H1 (cell line): ENCODE measurements at regions not wholly inside any gene's neighbourhood (a gene's known extent, or its start where the extent isn't known, plus 50 kb on each side); places are given as distances from the start of the nearest gene placed in this dataset.

ENCODE experiments used
- CTCF ChIA-PET: fragments of 300-600 bp; sonication (Branson Sonifier 250); formaldehyde crosslinking; loops from one replicate; lab custom pipeline; 2021; ENCODE audit not compliant: partially characterized antibody; lab: Charles Lee
- POLR2A ChIA-PET: fragments of 300-600 bp; sonication (Branson Sonifier 250); formaldehyde crosslinking; loops from one replicate; lab custom pipeline; 2021; ENCODE audit warnings: inconsistent platforms; ENCODE audit not compliant: partially characterized antibody; lab: Charles Lee
- DNase-seq, 2 experiments: peaks; one replicate each; pipeline versions ENCODE4 v3.0.0 to v3.0.0-alpha.2; 2010 to 2022; ENCODE audit warnings: low spot score in 2 of 2, low read depth in 1 of 2, mixed read lengths in 1 of 2
- FAIRE-seq: peaks from 2 replicates; lab custom pipeline; 2011; peaks lifted over from hg19 to GRCh38; lab: Jason Lieb, UNC
- H2AFZ ChIP-seq: 2 replicates; pipeline ENCODE4 v1.8.1; 2012; ENCODE audit warnings: low read length, inconsistent platforms
- H2AK5ac ChIP-seq: 2 replicates; pipeline ENCODE4 v1.6.1; 2013; ENCODE audit warnings: low read depth, low read length
- H2BK120ac ChIP-seq: replicated peaks from 2 replicates; pipeline ENCODE3; 2013; ENCODE audit warnings: low read depth, low read length, inconsistent platforms
- H2BK12ac ChIP-seq: 2 replicates; pipeline ENCODE4 v1.6.1; 2013; ENCODE audit warnings: low read depth, low read length
- H2BK15ac ChIP-seq: 2 replicates; pipeline ENCODE4 v1.6.1; 2013; ENCODE audit warnings: low read length
- H2BK20ac ChIP-seq: 2 replicates; pipeline ENCODE4 v1.6.1; 2013; ENCODE audit warnings: low read length
- H2BK5ac ChIP-seq: 2 replicates; pipeline ENCODE4 v1.6.1; 2013; ENCODE audit warnings: low read depth, low read length
- H3K14ac ChIP-seq: 2 replicates; pipeline ENCODE4 v1.6.1; 2013; ENCODE audit warnings: inconsistent platforms; ENCODE audit not compliant: insufficient read length
- H3K18ac ChIP-seq: 2 replicates; pipeline ENCODE4 v1.6.1; 2013; ENCODE audit warnings: low read length; ENCODE audit errors: extremely low read depth
- H3K23ac ChIP-seq: 2 replicates; pipeline ENCODE4 v1.6.1; 2013; ENCODE audit warnings: inconsistent platforms; ENCODE audit not compliant: insufficient read length
- H3K23me2 ChIP-seq: 2 replicates; pipeline ENCODE4 v1.6.1; 2013; ENCODE audit warnings: low read depth, low read length
- H3K27ac ChIP-seq: 2 replicates; pipeline ENCODE4 v1.6.1; 2011; ENCODE audit warnings: low read depth, low read length, inconsistent platforms
- H3K27me3 ChIP-seq, 4 experiments: replicated peaks in 1 of 4; 1 replicate in 1 of 4; 2 replicates in 3 of 4; pipeline versions ENCODE4 v1.6.1 to v1.8.1; 2011 to 2013; ENCODE audit warnings: low read length in 3 of 4, mild to moderate bottlenecking in 3 of 4, inconsistent platforms in 2 of 4, mixed read lengths in 2 of 4, moderate library complexity in 1 of 4; ENCODE audit not compliant: control insufficient read depth in 3 of 4, insufficient read depth in 3 of 4; ENCODE audit errors: extremely low read depth in 1 of 4
- H3K36me3 ChIP-seq, 4 experiments: 2 replicates each; pipeline versions ENCODE4 v1.6.1 to v1.8.1; 2011 to 2013; ENCODE audit warnings: mild to moderate bottlenecking in 4 of 4, low read length in 3 of 4, moderate library complexity in 2 of 4, control low read depth in 1 of 4, inconsistent platforms in 1 of 4; ENCODE audit not compliant: insufficient read depth in 4 of 4, control insufficient read depth in 2 of 4
- H3K4ac ChIP-seq: replicated peaks from 2 replicates; pipeline ENCODE3; 2013; ENCODE audit warnings: low read length, low read depth, mixed read lengths, inconsistent platforms; ENCODE audit not compliant: insufficient read length
- H3K4me1 ChIP-seq, 4 experiments: replicated peaks in 1 of 4; 1 replicate in 1 of 4; 2 replicates in 3 of 4; pipeline versions ENCODE4 v1.6.1 to v1.8.1; 2011 to 2013; ENCODE audit warnings: low read length in 3 of 4, inconsistent platforms in 2 of 4, mixed read lengths in 1 of 4; ENCODE audit not compliant: insufficient read depth in 4 of 4, control insufficient read depth in 3 of 4
- H3K4me2 ChIP-seq, 2 experiments: 2 replicates each; pipeline versions ENCODE4 v1.6.1 to v1.8.1; 2011 to 2013; ENCODE audit warnings: low read depth in 2 of 2, low read length in 2 of 2, control low read depth in 1 of 2, inconsistent platforms in 1 of 2, mild to moderate bottlenecking in 1 of 2; ENCODE audit not compliant: insufficient read depth in 1 of 2
- H3K4me3 ChIP-seq, 4 experiments: fragments of 200-600, 300-600 bp in 1 of 4; sonication (generic), shearing (Covaris generic), sonication (Bioruptor Twin) in 1 of 4; 2 replicates each; pipeline versions ENCODE4 v1.5.1 to v1.8.1; 2011 to 2016; ENCODE audit warnings: low read length in 4 of 4, low read depth in 3 of 4, control low read depth in 2 of 4, inconsistent platforms in 2 of 4, mild to moderate bottlenecking in 2 of 4, mixed read lengths in 1 of 4, moderate library complexity in 1 of 4; ENCODE audit not compliant: insufficient read depth in 2 of 4; ENCODE audit errors: extremely low read depth in 1 of 4
- H3K56ac ChIP-seq: replicated peaks from 2 replicates; pipeline ENCODE3; 2013; ENCODE audit warnings: low read depth, mild to moderate bottlenecking, mixed read lengths, low read length, inconsistent platforms; ENCODE audit not compliant: insufficient read length
- H3K79me1 ChIP-seq: 2 replicates; pipeline ENCODE4 v1.6.1; 2013; ENCODE audit warnings: low read depth, low read length, control low read depth
- H3K79me2 ChIP-seq, 2 experiments: 2 replicates each; pipeline versions ENCODE4 v1.6.1 to v1.8.1; 2012 to 2013; ENCODE audit warnings: low read length in 2 of 2, mild to moderate bottlenecking in 2 of 2, inconsistent platforms in 1 of 2; ENCODE audit not compliant: insufficient read depth in 2 of 2, control insufficient read depth in 1 of 2
- H3K9ac ChIP-seq, 4 experiments: replicated peaks in 1 of 4; 1 replicate in 1 of 4; 2 replicates in 3 of 4; pipeline versions ENCODE4 v1.6.1 to v1.8.1; 2011 to 2013; ENCODE audit warnings: low read depth in 3 of 4, low read length in 3 of 4, control low read depth in 2 of 4, mild to moderate bottlenecking in 2 of 4, moderate library complexity in 2 of 4, inconsistent platforms in 1 of 4; ENCODE audit errors: extremely low read depth in 1 of 4
- H3K9me3 ChIP-seq, 2 experiments: 2 replicates each; pipeline versions ENCODE4 v1.6.1 to v1.8.1; 2012 to 2013; ENCODE audit warnings: mild to moderate bottlenecking in 2 of 2, moderate library complexity in 2 of 2, control low read depth in 1 of 2, inconsistent platforms in 1 of 2, low read depth in 1 of 2, low read length in 1 of 2, mixed read lengths in 1 of 2; ENCODE audit not compliant: insufficient read depth in 2 of 2
- H4K20me1 ChIP-seq, 2 experiments: replicated peaks in 1 of 2; 2 replicates each; pipeline versions ENCODE3 to v1.8.1; 2011 to 2013; ENCODE audit warnings: inconsistent platforms in 2 of 2, low read length in 2 of 2, mild to moderate bottlenecking in 1 of 2; ENCODE audit not compliant: insufficient read depth in 2 of 2, control insufficient read depth in 1 of 2
- H4K5ac ChIP-seq: 2 replicates; pipeline ENCODE4 v1.6.1; 2013; ENCODE audit warnings: low read length, low read depth, mixed read lengths, inconsistent platforms; ENCODE audit not compliant: insufficient read length
- H4K8ac ChIP-seq: 2 replicates; pipeline ENCODE4 v1.8.0; 2013; ENCODE audit warnings: mild to moderate bottlenecking, moderate library complexity, low read length, inconsistent platforms; ENCODE audit not compliant: insufficient read depth; ENCODE audit errors: extremely low read depth
- H4K91ac ChIP-seq: replicated peaks from 2 replicates; pipeline ENCODE3; 2013; ENCODE audit warnings: low read length, mixed read lengths, inconsistent platforms; ENCODE audit not compliant: insufficient read length
- CEBPB ChIP-seq: IDR thresholded peaks from 2 replicates; pipeline ENCODE4 v1.6.1; 2012; ENCODE audit warnings: low read depth, low read length
- CREB1 ChIP-seq: IDR thresholded peaks from 2 replicates; pipeline ENCODE4 v1.6.1; 2012; ENCODE audit warnings: inconsistent platforms
- EGR1 ChIP-seq: IDR thresholded peaks from 2 replicates; pipeline ENCODE4 v1.6.1; 2011; ENCODE audit warnings: low read depth, low read length, borderline replicate concordance
- KDM1A ChIP-seq: fragments of 200-600, 300-600 bp; sonication (generic); IDR thresholded peaks from 2 replicates; pipeline ENCODE4 v1.7.1; 2016; ENCODE audit warnings: mild to moderate bottlenecking, low read length, borderline replicate concordance
- KDM4A ChIP-seq: IDR thresholded peaks from one replicate; pipeline ENCODE4 v1.7.1; 2012; ENCODE audit warnings: low read depth, mild to moderate bottlenecking, moderate library complexity, low read length, inconsistent platforms; ENCODE audit not compliant: severe bottlenecking
- RFX5 ChIP-seq: IDR thresholded peaks from 2 replicates; pipeline ENCODE4 v1.6.1; 2011; ENCODE audit warnings: low read depth, low read length, improper control_type of control experiment, borderline replicate concordance
- RNF2 ChIP-seq: fragments of 200-900, 300-1000 bp; sonication (generic); IDR thresholded peaks from 2 replicates; pipeline ENCODE4 v1.7.1; 2016; ENCODE audit warnings: borderline replicate concordance, low read depth, mild to moderate bottlenecking, antibody characterized with exemption, low read length; ENCODE audit not compliant: poor library complexity, severe bottlenecking; ENCODE audit errors: missing control alignments
- SIRT6 ChIP-seq: IDR thresholded peaks from one replicate; pipeline ENCODE4 v1.7.1; 2012; ENCODE audit warnings: low read length, inconsistent platforms
- TAF7 ChIP-seq: optimal IDR thresholded peaks from 2 replicates; pipeline ENCODE3; 2011; ENCODE audit warnings: low read depth, mild to moderate bottlenecking, inconsistent platforms, low read length, moderate library complexity, borderline replicate concordance
- whole genome bisulfite sequencing, 2 experiments: shearing (Covaris generic) in 1 of 2; methylation state at CpG; one replicate each; pipeline versions ENCODE4 v1.1.6 to v1.1.7; 2013 to 2015; ENCODE audit warnings: low lambda C conversion rate in 2 of 2, mixed read lengths in 2 of 2, inconsistent platforms in 1 of 2, low coverage in 1 of 2, missing lambda C conversion rate in 1 of 2; ENCODE audit not compliant: insufficient replicate concordance in 2 of 2, insufficient coverage in 1 of 2, insufficient read length in 1 of 2; ENCODE audit errors: extremely low coverage in 1 of 2, missing lambda C conversion rate in 1 of 2; 5-methylcytosine and 5-hydroxymethylcytosine counted together

DNA sequence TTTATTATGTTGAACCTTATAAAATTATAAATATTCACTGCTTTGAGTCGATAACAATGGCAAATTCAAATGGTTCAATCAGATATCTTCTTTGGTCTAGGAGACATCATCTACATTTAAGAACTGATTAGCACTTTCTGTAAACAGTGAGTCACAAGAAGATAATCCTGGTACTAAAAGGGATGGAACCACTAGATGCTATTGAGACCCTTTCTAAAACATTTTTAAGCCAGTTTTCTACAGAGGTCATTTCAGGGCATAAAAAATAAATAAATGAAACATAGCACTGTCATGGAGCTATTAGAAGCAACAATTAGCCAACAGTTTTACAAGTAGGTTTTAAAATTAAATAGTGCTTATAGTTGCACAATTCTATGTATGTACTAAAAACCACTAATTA lies 212.2 kb downstream of the DUSP6 start:
- no peak overlapping the region for H3K9ac ChIP-seq
- H3K27ac ChIP-seq: no peak overlapping the region
- no peaks in the 10 kb centered on the region for H4K20me1 ChIP-seq
- no peak overlapping the region for H3K4me2 ChIP-seq
- H4K5ac ChIP-seq: no peak overlapping the region
- no peak for FAIRE-seq
- H2BK12ac ChIP-seq: no peak overlapping the region
- H3K79me1 ChIP-seq: no peaks in the 10 kb centered on the region
- no peaks in the 10 kb centered on the region for H3K79me2 ChIP-seq
- H3K27me3 ChIP-seq: no peaks in the 10 kb centered on the region
- no peak overlapping the region for H4K91ac ChIP-seq
- H3K4me1 ChIP-seq: no peaks in the 10 kb centered on the region
- H3K4me3 ChIP-seq: no peak overlapping the region
- 97% methylated on average over 1 of the region's 1 CpG; no CpG with 5 or more reads in 1 of the 2 experiments for WGBS, 2 experiments
- H3K23me2 ChIP-seq: no peaks in the 10 kb centered on the region
- H3K56ac ChIP-seq: no peak overlapping the region
- no peak overlapping the region for H4K8ac ChIP-seq
- H2AK5ac ChIP-seq: no peak overlapping the region
- ChIA-PET POLR2A (no interaction called here), CTCF (no interaction called here)
- H2BK15ac ChIP-seq: no peak overlapping the region
- H3K23ac ChIP-seq: no peak overlapping the region
- no peak overlapping the region for H3K14ac ChIP-seq
- H2BK5ac ChIP-seq: no peak overlapping the region
- H3K36me3 ChIP-seq: no peaks in the 10 kb centered on the region
- H2AFZ ChIP-seq: no peak overlapping the region
- H3K4ac ChIP-seq: no peak overlapping the region
- DNase-seq: no peak
- no peak overlapping the region for H3K18ac ChIP-seq
- H2BK20ac ChIP-seq: no peak overlapping the region
- H3K9me3 ChIP-seq: no peaks in the 10 kb centered on the region
- H2BK120ac ChIP-seq: no peak overlapping the region
- TF ChIP-seq RNF2 (no peak), RFX5 (no peak), SIRT6 (no peak), CREB1 (no peak), CEBPB (no peak), EGR1 (no peak), KDM1A (no peak), KDM4A (no peak), TAF7 (no peak)
